GM19452 (cell line): ENCODE measurements at regions not wholly inside any gene's neighbourhood (a gene's known extent, or its start where the extent isn't known, plus 50 kb on each side); places are given as distances from the start of the nearest gene placed in this dataset.
A peak's percentile ranks its signal among the peaks of the same experiment; 100 is the strongest.
"Not testable (repeated sequence)": the region's sequence is repeated elsewhere in the genome, so short reads cannot be mapped to it uniquely, and the experiment has no call there.

Experiments
- ATAC-seq: cut with Tn5 transposase; IDR thresholded peaks from one replicate; pipeline ENCODE4 v1.9.1; 2021; ENCODE audit not compliant: unreplicated experiment

- ATAC-seq, result peak; percentile 35
Measured at GRCh38 chr4:145298885-145299284, 118.5 kb upstream of the OTUD4 start.

GRCh38 chr4:145297556-145297955 lies 117.2 kb upstream of the OTUD4 start:
- no peak for ATAC-seq

- no peak for ATAC-seq
Measured at GRCh38 chr4:145295547-145295946, 115.2 kb upstream of the OTUD4 start.

GRCh38 chr4:145295122-145295521 lies 114.7 kb upstream of the OTUD4 start:
- no peak for ATAC-seq

- ATAC-seq, result no peak
Measured at GRCh38 chr4:145293658-145294057, 113.3 kb upstream of the OTUD4 start.

GRCh38 chr4:145290955-145291354 lies 110.6 kb upstream of the OTUD4 start:
- ATAC-seq, result no peak

- ATAC-seq, result no peak
Measured at GRCh38 chr4:145289403-145290076, 109.2 kb upstream of the OTUD4 start.

- no peak for ATAC-seq
Measured at GRCh38 chr4:145287351-145287750, 107.0 kb upstream of the OTUD4 start.

- ATAC-seq, result no peak
Measured at GRCh38 chr4:145285928-145286327, 105.5 kb upstream of the OTUD4 start.

- ATAC-seq, result no peak
Measured at GRCh38 chr4:145283909-145284308, 103.5 kb upstream of the OTUD4 start.

- ATAC-seq, result no peak
Measured at GRCh38 chr4:145281951-145282350, 101.6 kb upstream of the OTUD4 start.

GRCh38 chr4:145281224-145281623 lies 100.8 kb upstream of the OTUD4 start:
- ATAC-seq, result no peak

GRCh38 chr4:145280541-145280940 lies 100.2 kb upstream of the OTUD4 start:
- ATAC-seq, result no peak

- ATAC-seq, result no peak
Measured at GRCh38 chr4:145279122-145279960, 99.0 kb upstream of the OTUD4 start.

- ATAC-seq, result no peak
Measured at GRCh38 chr4:145278341-145279121, 98.1 kb upstream of the OTUD4 start.

GRCh38 chr4:145277011-145277410 lies 96.6 kb upstream of the OTUD4 start:
- no peak for ATAC-seq

- ATAC-seq, result no peak
Measured at GRCh38 chr4:145276050-145276449, 95.7 kb upstream of the OTUD4 start.

- ATAC-seq, result no peak
Measured at GRCh38 chr4:145271194-145271593, 90.8 kb upstream of the OTUD4 start.

GRCh38 chr4:145266881-145267280 lies 86.5 kb upstream of the OTUD4 start:
- ATAC-seq, result no peak

- ATAC-seq, result no peak
Measured at GRCh38 chr4:145260091-145260490, 79.7 kb upstream of the OTUD4 start.

- ATAC-seq, result not testable (repeated sequence)
Measured at GRCh38 chr4:145255311-145255710, 74.9 kb upstream of the OTUD4 start.

GRCh38 chr4:145252190-145252589 lies 71.8 kb upstream of the OTUD4 start:
- no peak for ATAC-seq
